Body of pancreas (tissue), 4 donors: ENCODE measurements at regions not wholly inside any gene's neighbourhood (a gene's known extent, or its start where the extent isn't known, plus 50 kb on each side); places are given as distances from the start of the nearest gene placed in this dataset.

ENCODE experiments used
- ATAC-seq: fragments of 150-250 bp; one replicate; pipeline ENCODE4 v1.9.1; 2016
- DNase-seq, 4 donors: peaks; one replicate each; pipeline ENCODE4 v3.0.0-alpha.2; 2019
- H3K27ac ChIP-seq, 4 donors: fragments of 200-600 bp; sonication (generic); 1 replicate in 3 of 4; 2 replicates in 1 of 4; pipeline versions ENCODE4 v1.5.1 to v1.6.1; 2016 to 2019; ENCODE audit warnings: mild to moderate bottlenecking in 1 of 4, mixed read lengths in 1 of 4, moderate library complexity in 1 of 4
- H3K27me3 ChIP-seq, 2 donors: fragments of 200-600 bp; sonication (generic); one replicate each; pipeline ENCODE4 v1.6.0; 2016; ENCODE audit warnings: mild to moderate bottlenecking in 1 of 2
- H3K36me3 ChIP-seq, 2 donors: fragments of 200-600 bp; sonication (generic); replicated peaks in 1 of 2; 2 replicates each; pipeline ENCODE4 v1.5.1; 2016; ENCODE audit warnings: low read depth in 2 of 2; ENCODE audit not compliant: insufficient read depth in 1 of 2
- H3K4me1 ChIP-seq: fragments of 200-600 bp; sonication (generic); one replicate; pipeline ENCODE4 v1.6.0; 2016
- H3K4me3 ChIP-seq, 2 donors: fragments of 200-600 bp; sonication (generic); 1 replicate in 1 of 2; 2 replicates in 1 of 2; pipeline ENCODE4 v1.5.1; 2016 to 2019
- H3K9me3 ChIP-seq, 3 donors: fragments of 200-600 bp; sonication (generic); 1 replicate in 2 of 3; 2 replicates in 1 of 3; pipeline ENCODE4 v1.5.1; 2016
- POLR2A ChIP-seq, 3 donors: fragments of 450-650 bp; IDR thresholded peaks; one replicate each; pipeline ENCODE4 v1.6.1; 2016; ENCODE audit warnings: antibody characterized with exemption in 3 of 3, mild to moderate bottlenecking in 2 of 3
- WGBS, 2 donors: methylation state at CpG; one replicate each; pipeline ENCODE4 v1.1.5; 2017; 5-methylcytosine and 5-hydroxymethylcytosine counted together
- intact Hi-C: fragments of 100-400 bp; cut with DNase I; formaldehyde crosslinking; loops from one replicate; pipeline ENCODE4 v1.15.1; 2023
- TF ChIP-seq, protein P1 (sequence below), 7 experiments: fragments of 450-650 bp in 4 of 7; fragments of 200-600 bp in 3 of 7; sonication (generic) in 3 of 7; IDR thresholded peaks; one replicate each; pipeline ENCODE4 v1.5.1; 2016 to 2019; ENCODE audit warnings: antibody characterized with exemption in 7 of 7

DNA sequence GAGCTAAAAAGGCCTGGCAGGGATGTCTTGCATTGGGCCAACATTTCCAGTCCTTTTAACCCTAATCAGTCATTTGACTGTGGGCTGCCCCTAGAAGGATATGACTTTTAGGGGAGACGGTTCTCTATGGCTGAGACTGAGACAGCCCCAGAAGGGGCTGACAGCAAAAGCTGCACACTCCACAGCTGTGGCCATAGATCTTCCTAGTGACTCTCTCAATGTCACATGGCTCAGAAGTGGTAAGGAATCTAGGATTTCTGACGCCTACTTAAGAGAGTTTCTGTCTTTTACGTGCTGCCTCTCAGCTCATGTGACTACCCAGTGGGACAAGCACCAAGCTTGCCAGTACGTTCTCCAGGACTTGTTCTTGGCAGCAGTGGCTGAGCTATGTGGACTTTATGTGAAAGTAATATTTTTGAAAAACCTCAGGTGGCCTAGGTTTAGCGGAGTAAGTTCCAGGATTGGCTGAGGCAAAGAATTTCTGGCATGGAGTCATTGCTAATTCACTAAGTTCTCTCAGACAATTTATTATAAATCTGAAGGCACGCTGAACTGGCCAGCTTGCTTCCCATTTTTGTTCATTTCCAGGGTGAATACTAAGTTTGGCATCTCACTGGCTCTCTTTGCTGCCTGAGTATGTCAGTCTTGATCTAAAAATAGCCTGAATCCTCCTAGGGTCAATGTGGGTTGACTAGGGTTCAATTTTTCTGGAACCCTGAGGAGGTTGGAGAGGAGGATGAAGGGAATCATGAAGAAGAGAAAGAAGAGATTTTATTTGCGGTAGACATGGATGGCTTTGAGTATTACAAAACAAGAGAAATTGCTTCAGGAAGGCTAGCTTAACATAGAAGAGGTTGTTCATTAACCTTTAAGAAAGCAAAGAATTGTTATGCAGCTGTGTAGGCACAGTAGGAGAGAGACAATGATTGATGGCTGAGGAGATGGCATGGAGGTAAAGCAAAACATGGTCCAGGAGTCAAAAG, 271.8 kb downstream of the AEBP2 start:
- intact Hi-C loops, result no loop called here
- WGBS, 2 donors, result 33 to 37% methylated on average over 7 of the region's 7 CpGs
- no peaks in the 10 kb centered on the region for H3K27me3 ChIP-seq
- H3K27ac ChIP-seq, result peak overlapping the region; percentile 62 to 77 (median 69)
- no peak for TF ChIP-seq POLR2A (IDR thresholded peaks at IDR 0.05)
- TF ChIP-seq, protein P1, sequence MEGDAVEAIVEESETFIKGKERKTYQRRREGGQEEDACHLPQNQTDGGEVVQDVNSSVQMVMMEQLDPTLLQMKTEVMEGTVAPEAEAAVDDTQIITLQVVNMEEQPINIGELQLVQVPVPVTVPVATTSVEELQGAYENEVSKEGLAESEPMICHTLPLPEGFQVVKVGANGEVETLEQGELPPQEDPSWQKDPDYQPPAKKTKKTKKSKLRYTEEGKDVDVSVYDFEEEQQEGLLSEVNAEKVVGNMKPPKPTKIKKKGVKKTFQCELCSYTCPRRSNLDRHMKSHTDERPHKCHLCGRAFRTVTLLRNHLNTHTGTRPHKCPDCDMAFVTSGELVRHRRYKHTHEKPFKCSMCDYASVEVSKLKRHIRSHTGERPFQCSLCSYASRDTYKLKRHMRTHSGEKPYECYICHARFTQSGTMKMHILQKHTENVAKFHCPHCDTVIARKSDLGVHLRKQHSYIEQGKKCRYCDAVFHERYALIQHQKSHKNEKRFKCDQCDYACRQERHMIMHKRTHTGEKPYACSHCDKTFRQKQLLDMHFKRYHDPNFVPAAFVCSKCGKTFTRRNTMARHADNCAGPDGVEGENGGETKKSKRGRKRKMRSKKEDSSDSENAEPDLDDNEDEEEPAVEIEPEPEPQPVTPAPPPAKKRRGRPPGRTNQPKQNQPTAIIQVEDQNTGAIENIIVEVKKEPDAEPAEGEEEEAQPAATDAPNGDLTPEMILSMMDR (IDR thresholded peaks at IDR 0.05), result no peak
- peak; percentile 87 for ATAC-seq
- no peaks in the 10 kb centered on the region for H3K36me3 ChIP-seq
- DNase-seq, result peak; percentile 39 to 62 (median 48)
- no peaks in the 10 kb centered on the region for H3K9me3 ChIP-seq
- peaks cover 18% of the 10 kb centered on the region for H3K4me1 ChIP-seq
- no peak overlapping the region for H3K4me3 ChIP-seq

DNA sequence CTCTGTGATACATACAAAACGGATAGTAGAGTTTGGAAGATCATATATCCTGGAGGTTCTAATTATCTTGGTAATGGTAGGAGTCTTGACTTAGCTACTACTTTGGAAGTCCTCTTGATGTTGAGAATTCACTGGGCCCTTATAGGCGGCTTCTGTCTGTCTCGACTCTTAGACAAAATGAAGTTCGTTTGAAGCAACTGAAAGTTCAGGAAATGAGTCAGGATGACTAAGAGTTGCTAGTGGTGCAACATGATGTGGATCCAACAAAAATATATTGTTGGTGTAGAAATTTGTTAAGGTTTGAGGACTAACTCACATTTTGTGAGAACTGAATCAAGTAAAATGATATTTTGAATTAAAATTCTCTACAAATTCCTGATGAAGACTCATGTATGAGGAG, 272.7 kb downstream of the AEBP2 start:
- H3K4me1 ChIP-seq, result peaks cover 18% of the 10 kb centered on the region
- no peaks in the 10 kb centered on the region for H3K36me3 ChIP-seq
- DNase-seq (no peak), ATAC-seq (no peak)
- WGBS, 2 donors, result 70 to 91% methylated on average over 4 of the region's 4 CpGs
- intact Hi-C loops, result no loop called here
- no peak overlapping the region for H3K4me3 ChIP-seq
- no peaks in the 10 kb centered on the region for H3K27me3 ChIP-seq
- H3K27ac ChIP-seq, result peak overlapping the region in 2 of 4 donors; percentile 73 to 77
- TF ChIP-seq, protein P1 (IDR thresholded peaks at IDR 0.05), result no peak
- TF ChIP-seq POLR2A (IDR thresholded peaks at IDR 0.05), result no peak
- no peaks in the 10 kb centered on the region for H3K9me3 ChIP-seq

DNA sequence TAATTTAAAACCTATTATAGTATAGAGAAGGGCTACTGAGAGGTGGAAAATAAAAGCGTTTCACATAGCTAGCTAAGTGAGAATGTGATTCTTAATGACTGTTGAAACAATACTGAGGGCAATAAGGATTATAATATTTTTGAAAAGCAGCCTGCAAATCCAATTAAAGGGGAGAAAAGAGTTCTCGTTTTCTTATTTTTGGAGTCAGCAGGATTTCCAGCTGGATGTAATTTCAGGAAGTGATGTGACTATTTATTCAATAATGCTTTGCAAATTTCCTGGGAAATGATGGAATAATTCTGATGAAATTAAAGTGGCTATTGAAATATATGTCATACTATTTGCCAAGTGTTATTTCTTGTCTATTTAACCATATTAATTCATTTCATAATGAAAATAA, 279.1 kb downstream of the AEBP2 start:
- WGBS, 2 donors, result 70 to 83% methylated on average over 2 of the region's 2 CpGs

DNA sequence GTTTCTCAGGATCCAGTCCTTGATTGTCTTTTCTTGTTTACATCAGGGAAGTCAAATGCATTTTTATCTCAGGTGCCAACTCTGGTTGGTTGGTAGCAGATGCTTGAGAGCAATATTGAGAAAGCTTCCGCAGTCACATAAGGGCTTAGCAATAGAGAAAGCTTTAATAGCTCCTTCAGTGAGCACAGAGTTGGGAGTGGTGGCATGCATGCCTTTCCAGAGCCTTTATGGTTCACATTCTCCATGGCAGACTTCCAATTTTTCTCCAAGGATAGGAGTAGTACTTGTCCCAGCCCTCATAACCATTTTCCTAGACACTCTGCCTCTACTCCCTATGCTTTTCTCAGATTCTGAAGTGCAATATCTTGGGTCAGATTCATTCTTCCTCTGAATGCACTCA, 280.4 kb downstream of the AEBP2 start:
- no peaks in the 10 kb centered on the region for H3K27me3 ChIP-seq
- no peak overlapping the region for H3K4me3 ChIP-seq
- H3K4me1 ChIP-seq, result no peaks in the 10 kb centered on the region
- DNase-seq, result no peak
- intact Hi-C loops, result no loop called here
- H3K27ac ChIP-seq, result no peak overlapping the region
- ATAC-seq, result no peak
- 100% methylated on average over 1 of the region's 1 CpG for WGBS, 2 donors
- H3K9me3 ChIP-seq, result no peaks in the 10 kb centered on the region
- H3K36me3 ChIP-seq, result no peaks in the 10 kb centered on the region
- no peak for TF ChIP-seq POLR2A (IDR thresholded peaks at IDR 0.05)
- TF ChIP-seq, protein P1 (IDR thresholded peaks at IDR 0.05), result no peak

More for the DNA sequence above, 279.1 kb downstream of the AEBP2 start:
- no peak overlapping the region for H3K4me3 ChIP-seq
- no peaks in the 10 kb centered on the region for H3K27me3 ChIP-seq
- ATAC-seq (no peak), DNase-seq (no peak)
- intact Hi-C loops, result no loop called here
- H3K4me1 ChIP-seq, result no peaks in the 10 kb centered on the region
- TF ChIP-seq, protein P1 (IDR thresholded peaks at IDR 0.05), result no peak
- no peak for TF ChIP-seq POLR2A (IDR thresholded peaks at IDR 0.05)
- no peak overlapping the region for H3K27ac ChIP-seq
- H3K9me3 ChIP-seq, result no peaks in the 10 kb centered on the region
- H3K36me3 ChIP-seq, result no peaks in the 10 kb centered on the region
